ENCODE measurements at regions not wholly inside any gene's neighbourhood (a gene's known extent, or its start where the extent isn't known, plus 50 kb on each side); places are given as distances from the start of the nearest gene placed in this dataset.
"Not testable (repeated sequence)": the region's sequence is repeated elsewhere in the genome, so short reads cannot be mapped to it uniquely, and the experiment has no call there.

DNA sequence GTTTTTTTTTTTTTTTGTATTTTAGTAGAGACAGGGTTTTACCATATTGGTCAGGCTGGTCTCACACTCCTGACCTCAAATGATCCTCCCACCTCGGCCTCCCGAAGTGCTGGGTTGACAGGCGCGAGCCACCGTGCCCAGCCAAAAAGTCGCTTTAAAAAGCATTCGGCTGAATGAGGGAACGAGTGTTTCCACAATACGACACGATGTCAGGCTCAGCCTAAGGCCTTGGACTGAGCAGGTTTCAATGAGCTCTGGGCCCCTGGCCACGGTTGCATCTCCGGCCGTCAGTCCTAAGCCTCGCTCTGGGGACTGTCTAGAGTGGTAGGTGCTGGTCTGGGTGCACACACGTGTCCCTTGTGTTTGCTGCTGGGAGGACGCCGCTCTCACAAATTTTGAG lies 122.6 kb upstream of the ZNF469 start:
- H3K4me3 Mint-ChIP-seq, H3K4me1 Mint-ChIP-seq, DNase-seq, CTCF ChIA-PET, H3K9me3 Mint-ChIP-seq, H3K27ac Mint-ChIP-seq, H3K36me3 Mint-ChIP-seq: not testable (repeated sequence)
- peaks cover 64% of the 10 kb centered on the region for H3K27me3 Mint-ChIP-seq

GRCh38 chr16:88260881-88261665 lies 121.7 kb upstream of the ZNF469 start:
- DNase-seq, H3K9me3 Mint-ChIP-seq, CTCF ChIA-PET, H3K4me3 Mint-ChIP-seq, H3K36me3 Mint-ChIP-seq, H3K27ac Mint-ChIP-seq, H3K4me1 Mint-ChIP-seq: not testable (repeated sequence)
- peaks cover 62% of the 10 kb centered on the region for H3K27me3 Mint-ChIP-seq

DNA sequence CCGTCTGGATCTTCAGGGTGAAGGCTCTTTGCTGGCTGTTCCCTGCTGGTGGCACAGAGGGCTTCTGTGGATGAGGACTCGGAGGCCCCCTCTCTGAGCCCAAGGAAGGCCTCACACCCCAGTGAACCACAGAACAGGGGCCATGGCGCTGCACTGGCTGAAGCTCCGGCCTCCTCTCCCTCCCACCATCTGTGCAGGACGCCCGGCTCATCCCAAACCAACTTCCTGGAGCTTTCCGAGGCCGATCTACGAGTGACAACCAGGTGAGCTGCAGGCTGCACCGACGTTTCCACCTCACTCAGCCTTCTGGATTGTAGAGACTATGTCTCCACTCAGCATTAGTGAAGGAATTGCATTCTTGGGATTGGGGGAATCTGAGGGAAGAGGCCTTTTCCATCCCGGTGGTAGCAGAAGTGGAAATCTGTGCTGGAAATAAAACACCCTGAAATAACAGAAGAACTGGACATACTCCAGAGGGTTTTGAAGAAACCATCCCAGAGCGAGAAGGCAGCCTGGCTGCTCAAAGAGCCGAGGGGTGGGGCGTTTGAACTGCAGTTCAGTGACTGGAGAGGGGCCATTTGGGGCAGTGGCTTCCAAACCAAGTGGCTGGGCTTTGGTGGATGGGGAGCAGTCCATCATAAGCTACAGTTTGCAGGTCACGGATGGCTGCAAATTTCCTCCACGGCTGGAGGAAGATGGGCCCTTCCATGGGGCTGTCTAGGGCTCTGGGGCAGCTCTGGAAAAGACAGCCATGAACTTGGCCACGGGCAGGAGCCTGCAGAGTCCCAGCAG lies 120.7 kb upstream of the ZNF469 start:
- H3K4me3 Mint-ChIP-seq, H3K27ac Mint-ChIP-seq, H3K9me3 Mint-ChIP-seq, H3K4me1 Mint-ChIP-seq, DNase-seq, H3K36me3 Mint-ChIP-seq, CTCF ChIA-PET: not testable (repeated sequence)
- peaks cover 55% of the 10 kb centered on the region for H3K27me3 Mint-ChIP-seq

DNA sequence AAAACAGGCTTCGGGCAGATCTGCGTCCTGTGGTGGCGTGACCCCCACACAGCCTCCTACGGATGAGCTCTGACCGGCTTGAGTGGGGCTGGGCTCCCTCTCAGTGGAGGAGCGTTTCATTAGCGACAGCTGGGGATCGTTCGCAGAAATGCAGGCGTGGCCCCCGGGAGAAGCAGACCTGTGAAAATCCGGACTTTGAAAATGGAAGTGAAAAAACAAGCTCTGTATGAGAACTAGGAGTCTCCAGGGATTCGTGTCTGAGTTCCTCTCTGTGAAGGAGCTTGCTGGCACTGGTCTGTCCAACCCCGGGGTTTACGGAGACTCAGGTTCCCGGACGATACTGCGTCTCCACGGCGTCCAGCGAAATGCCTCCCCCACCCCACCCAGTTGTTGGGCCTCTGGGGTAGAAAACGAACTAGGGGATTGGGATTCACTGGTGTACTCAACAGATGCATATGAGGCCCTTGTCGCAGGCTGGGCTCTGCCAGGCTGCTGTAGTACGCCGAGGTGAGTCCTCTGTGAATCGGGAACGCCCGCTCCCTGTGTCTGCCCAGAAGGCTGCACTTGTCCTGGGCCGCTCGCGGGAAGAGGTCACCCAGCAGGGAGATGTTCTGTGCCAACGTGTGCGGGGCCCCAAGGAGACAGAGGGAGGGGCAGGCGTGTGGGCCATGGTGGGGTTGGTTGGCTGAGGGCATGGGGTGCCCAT lies 119.7 kb upstream of the ZNF469 start:
- H3K9me3 Mint-ChIP-seq, CTCF ChIA-PET, DNase-seq, H3K27ac Mint-ChIP-seq, H3K4me1 Mint-ChIP-seq, H3K36me3 Mint-ChIP-seq, H3K4me3 Mint-ChIP-seq: not testable (repeated sequence)
- peaks cover 51% of the 10 kb centered on the region for H3K27me3 Mint-ChIP-seq

DNA sequence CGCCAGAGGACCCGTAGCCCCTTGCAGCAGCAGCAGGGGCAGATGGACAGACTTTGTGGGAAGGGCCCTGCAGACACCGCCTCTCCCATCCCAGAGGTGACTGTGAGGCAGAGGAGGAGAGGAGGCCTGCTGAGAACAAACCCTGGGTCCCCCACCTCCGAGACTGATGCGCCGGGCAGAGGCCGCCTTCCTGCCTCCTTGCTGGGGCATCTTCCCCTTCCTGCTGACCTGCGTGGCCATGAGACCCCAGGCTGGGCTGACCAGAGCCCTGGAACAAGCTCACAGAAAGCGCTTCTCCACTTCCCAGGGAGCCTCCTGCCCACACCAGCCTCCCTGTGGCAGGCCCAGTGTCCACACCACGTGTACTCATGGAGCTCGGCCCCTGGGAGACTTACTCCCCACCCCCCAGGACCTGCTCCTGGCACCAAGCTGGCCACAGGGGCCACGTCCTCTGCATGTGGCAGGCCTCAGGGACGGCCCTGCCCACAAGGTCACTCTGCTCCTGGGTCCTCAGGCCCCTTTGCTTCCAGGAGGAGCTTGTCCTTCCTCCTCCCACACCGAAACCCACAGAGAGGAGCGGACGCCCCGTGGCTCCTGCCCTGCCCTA lies 119.0 kb upstream of the ZNF469 start:
- not testable (repeated sequence) for H3K36me3 Mint-ChIP-seq, H3K4me1 Mint-ChIP-seq

GRCh38 chr16:88264641-88265285 lies 118.0 kb upstream of the ZNF469 start:
- H3K4me3 Mint-ChIP-seq: no peak overlapping the region
- H3K27ac Mint-ChIP-seq: no peak overlapping the region
- no peaks in the 10 kb centered on the region for H3K9me3 Mint-ChIP-seq
- peaks cover 6% of the 10 kb centered on the region for H3K4me1 Mint-ChIP-seq
- peak; percentile 76 for DNase-seq
- peaks cover 33% of the 10 kb centered on the region for H3K27me3 Mint-ChIP-seq
- CTCF ChIA-PET: no interaction called here
- H3K36me3 Mint-ChIP-seq: no peaks in the 10 kb centered on the region

More for the DNA sequence above, 119.0 kb upstream of the ZNF469 start:
- H3K9me3 Mint-ChIP-seq, DNase-seq, CTCF ChIA-PET, H3K27ac Mint-ChIP-seq, H3K4me3 Mint-ChIP-seq: not testable (repeated sequence)
- H3K27me3 Mint-ChIP-seq: peaks cover 43% of the 10 kb centered on the region

- H3K27me3 Mint-ChIP-seq: peaks cover 27% of the 10 kb centered on the region
- DNase-seq, H3K36me3 Mint-ChIP-seq, H3K4me1 Mint-ChIP-seq, H3K27ac Mint-ChIP-seq, H3K9me3 Mint-ChIP-seq, CTCF ChIA-PET, H3K4me3 Mint-ChIP-seq: not testable (repeated sequence)
Observed at GRCh38 chr16:88265286-88265938, 117.3 kb upstream of the ZNF469 start.

DNA sequence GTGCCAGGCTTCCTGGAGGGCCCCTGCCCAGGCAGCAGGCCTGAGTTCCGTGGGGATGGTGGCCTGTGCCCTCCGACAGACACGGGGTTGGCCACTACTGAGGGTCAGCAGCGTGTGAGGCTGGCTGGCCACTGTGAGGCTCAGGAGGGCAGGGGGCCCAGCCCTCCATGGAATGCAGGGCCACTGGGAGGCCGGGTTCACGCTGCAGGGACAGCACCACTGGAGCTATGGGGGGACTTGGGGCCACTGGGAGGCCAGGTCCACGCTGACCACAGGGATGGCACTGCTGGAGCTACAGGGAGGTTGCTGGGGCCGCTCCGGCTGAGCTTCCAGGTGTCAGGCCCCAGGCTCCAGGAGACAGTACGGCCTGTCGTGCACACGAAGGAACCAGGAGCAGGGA lies 116.7 kb upstream of the ZNF469 start:
- peaks cover 20% of the 10 kb centered on the region for H3K27me3 Mint-ChIP-seq
- CTCF ChIA-PET: not testable (repeated sequence)

DNA sequence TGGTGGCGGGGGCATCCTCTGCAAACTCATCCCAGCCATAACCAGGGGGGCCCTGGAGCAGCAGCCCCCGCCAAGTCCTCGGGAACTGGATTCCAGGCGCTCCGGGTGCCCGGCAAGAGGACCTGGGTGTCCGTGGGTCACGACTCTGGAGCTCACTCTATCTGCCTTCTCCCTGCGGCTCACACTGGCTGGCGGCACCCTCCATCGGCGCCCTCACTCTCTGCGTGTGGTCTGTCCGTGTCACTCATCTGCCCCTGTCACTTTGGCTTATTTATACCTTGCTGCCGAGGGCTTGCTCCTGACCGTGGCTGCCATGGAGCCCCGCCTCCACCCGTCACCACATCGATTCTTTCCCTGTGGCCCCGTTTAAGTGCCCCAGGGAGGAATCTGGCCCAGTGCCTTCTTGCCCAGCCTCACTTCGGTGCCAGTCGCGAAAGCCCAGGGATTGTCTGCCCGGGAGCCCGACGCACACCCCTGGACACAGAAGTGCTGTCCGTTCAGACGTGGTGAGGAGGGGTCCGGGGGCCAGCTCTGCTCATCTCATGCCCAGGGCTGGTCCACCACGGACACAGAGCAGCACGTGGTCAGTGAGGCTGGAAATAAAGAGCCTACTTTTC lies 115.7 kb upstream of the ZNF469 start:
- H3K4me3 Mint-ChIP-seq, H3K9me3 Mint-ChIP-seq, H3K4me1 Mint-ChIP-seq, H3K36me3 Mint-ChIP-seq, CTCF ChIA-PET, H3K27ac Mint-ChIP-seq, DNase-seq: not testable (repeated sequence)
- peaks cover 14% of the 10 kb centered on the region for H3K27me3 Mint-ChIP-seq

More for the DNA sequence above, 116.7 kb upstream of the ZNF469 start:
- H3K4me1 Mint-ChIP-seq, H3K36me3 Mint-ChIP-seq, DNase-seq, H3K27ac Mint-ChIP-seq, H3K4me3 Mint-ChIP-seq, H3K9me3 Mint-ChIP-seq: not testable (repeated sequence)

DNA sequence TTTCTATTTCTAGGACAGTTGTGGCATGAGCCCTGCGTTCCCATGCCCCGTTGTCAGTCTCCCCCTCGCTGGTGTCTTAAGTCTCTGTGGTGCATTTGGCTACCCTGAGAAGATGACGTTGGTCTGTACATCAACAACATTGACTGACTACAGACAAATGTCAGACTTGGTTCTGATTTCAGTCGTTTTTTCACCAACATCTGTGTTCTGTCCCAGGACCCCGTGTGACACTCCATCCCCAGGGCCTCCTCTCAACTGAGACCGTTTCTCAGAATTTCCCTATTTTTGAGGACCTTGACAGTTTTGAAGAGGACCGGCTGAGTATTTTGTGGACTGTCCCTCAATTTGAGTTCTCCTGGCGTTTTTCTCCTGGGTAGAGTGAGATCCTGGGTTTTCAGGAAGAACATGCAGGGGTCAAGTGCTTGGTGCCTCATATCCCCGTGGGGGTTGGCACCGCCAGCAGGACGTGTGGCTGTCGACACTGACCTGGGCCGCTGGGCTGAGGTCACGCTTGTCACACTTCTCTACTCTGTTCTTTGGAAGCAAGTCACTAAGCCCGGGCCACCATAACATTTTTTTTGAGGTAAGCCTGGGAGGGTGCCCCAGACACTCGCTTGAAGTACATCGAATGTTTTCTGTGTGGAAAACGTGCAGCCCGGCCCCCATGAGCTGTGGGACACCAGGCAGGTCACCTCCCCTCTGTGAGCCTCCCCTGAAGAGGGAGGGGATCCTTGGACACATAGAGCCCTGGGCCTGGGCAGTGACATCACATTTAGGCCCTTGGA lies 114.4 kb upstream of the ZNF469 start:
- H3K36me3 Mint-ChIP-seq, H3K27ac Mint-ChIP-seq, H3K9me3 Mint-ChIP-seq, H3K4me1 Mint-ChIP-seq, H3K27me3 Mint-ChIP-seq, H3K4me3 Mint-ChIP-seq, CTCF ChIA-PET, DNase-seq: not testable (repeated sequence)

DNA sequence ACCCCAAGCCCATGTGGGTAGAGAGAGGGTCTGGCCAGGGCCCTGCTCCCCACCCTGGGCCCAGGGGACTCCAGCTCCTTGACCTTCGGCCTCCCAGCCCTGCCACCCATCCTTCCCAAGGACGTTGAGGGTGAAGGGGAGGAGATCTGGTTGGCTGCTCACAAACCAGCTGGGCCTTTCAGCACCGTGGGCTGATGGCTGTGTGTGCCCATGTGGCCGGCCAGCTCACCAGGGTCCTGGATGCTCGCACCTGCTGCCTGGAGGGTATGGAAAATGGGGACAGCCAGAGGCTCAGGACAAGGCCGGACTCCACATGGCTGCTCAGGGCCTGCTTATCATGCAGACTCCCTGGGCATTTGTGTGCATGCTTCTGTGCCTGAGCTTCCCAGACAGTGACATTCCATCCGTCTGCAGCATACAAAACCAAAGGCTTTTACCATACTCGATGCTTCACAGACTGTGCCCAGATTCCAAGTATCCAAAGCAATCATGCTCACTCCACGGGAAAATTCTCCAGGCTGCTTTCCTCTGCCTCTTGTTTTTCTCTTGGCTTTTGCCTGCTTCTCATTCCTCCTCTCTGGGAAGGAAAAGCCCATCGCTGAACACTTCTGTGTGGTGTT lies 112.5 kb upstream of the ZNF469 start:
- H3K4me3 Mint-ChIP-seq, H3K4me1 Mint-ChIP-seq, H3K9me3 Mint-ChIP-seq, H3K27ac Mint-ChIP-seq, H3K36me3 Mint-ChIP-seq, DNase-seq, H3K27me3 Mint-ChIP-seq, CTCF ChIA-PET: not testable (repeated sequence)

GRCh38 chr16:88271296-88271695 lies 111.5 kb upstream of the ZNF469 start:
- H3K27me3 Mint-ChIP-seq, DNase-seq, CTCF ChIA-PET, H3K4me3 Mint-ChIP-seq, H3K4me1 Mint-ChIP-seq, H3K27ac Mint-ChIP-seq, H3K9me3 Mint-ChIP-seq, H3K36me3 Mint-ChIP-seq: not testable (repeated sequence)

Data from activated naive CD4-positive, alpha-beta T cell treated with anti-CD3 and anti-CD28 coated beads, Interleukin-2, amount 10 ng/mL, durations not matched to agents 7 days and 5 days (primary cell).